Osteocyte (in vitro differentiated cells): ENCODE measurements at regions not wholly inside any gene's neighbourhood (a gene's known extent, or its start where the extent isn't known, plus 50 kb on each side); places are given as distances from the start of the nearest gene placed in this dataset.

ENCODE experiments used
- DNase-seq: peaks from one replicate; pipeline ENCODE4 v3.0.0; 2021; ENCODE audit warnings: mixed read lengths; ENCODE audit not compliant: unreplicated experiment; ENCODE audit errors: extremely low spot score
- H3K27ac Mint-ChIP-seq: one replicate; pipeline ENCODE4 v1.8.0; 2021; ENCODE audit warnings: mild to moderate bottlenecking, mixed read lengths; ENCODE audit not compliant: unreplicated experiment
- H3K27me3 Mint-ChIP-seq: one replicate; pipeline ENCODE4 v1.8.0; 2021; ENCODE audit warnings: mixed read lengths; ENCODE audit not compliant: unreplicated experiment
- H3K36me3 Mint-ChIP-seq: one replicate; pipeline ENCODE4 v1.8.0; 2021; ENCODE audit warnings: mixed read lengths; ENCODE audit not compliant: unreplicated experiment
- H3K4me1 Mint-ChIP-seq: one replicate; pipeline ENCODE4 v1.8.0; 2021; ENCODE audit warnings: mixed read lengths; ENCODE audit not compliant: unreplicated experiment
- H3K4me3 Mint-ChIP-seq: one replicate; pipeline ENCODE4 v1.8.0; 2021; ENCODE audit warnings: mild to moderate bottlenecking, moderate library complexity, mixed read lengths; ENCODE audit not compliant: unreplicated experiment
- H3K9me3 Mint-ChIP-seq: one replicate; pipeline ENCODE4 v1.8.0; 2021; ENCODE audit warnings: mixed read lengths; ENCODE audit not compliant: unreplicated experiment
- TF ChIP-seq, protein P1 (sequence below): fragments of 200-600 bp; sonication (generic); IDR thresholded peaks from 2 replicates; pipeline ENCODE4 v1.5.0; 2021; ENCODE audit warnings: antibody characterized with exemption, mild to moderate bottlenecking, moderate library complexity

GRCh38 chr6:62819640-62820039 is 391.6 kb upstream of the FKBP1C start:
- Mint-ChIP-seq H3K27ac (no peak overlapping the region), H3K4me1 (no peaks in the 10 kb centered on the region), H3K9me3 (peaks cover 15% of the 10 kb centered on the region), H3K4me3 (no peak overlapping the region), H3K36me3 (no peaks in the 10 kb centered on the region), H3K27me3 (no peaks in the 10 kb centered on the region)
- TF ChIP-seq, protein P1, sequence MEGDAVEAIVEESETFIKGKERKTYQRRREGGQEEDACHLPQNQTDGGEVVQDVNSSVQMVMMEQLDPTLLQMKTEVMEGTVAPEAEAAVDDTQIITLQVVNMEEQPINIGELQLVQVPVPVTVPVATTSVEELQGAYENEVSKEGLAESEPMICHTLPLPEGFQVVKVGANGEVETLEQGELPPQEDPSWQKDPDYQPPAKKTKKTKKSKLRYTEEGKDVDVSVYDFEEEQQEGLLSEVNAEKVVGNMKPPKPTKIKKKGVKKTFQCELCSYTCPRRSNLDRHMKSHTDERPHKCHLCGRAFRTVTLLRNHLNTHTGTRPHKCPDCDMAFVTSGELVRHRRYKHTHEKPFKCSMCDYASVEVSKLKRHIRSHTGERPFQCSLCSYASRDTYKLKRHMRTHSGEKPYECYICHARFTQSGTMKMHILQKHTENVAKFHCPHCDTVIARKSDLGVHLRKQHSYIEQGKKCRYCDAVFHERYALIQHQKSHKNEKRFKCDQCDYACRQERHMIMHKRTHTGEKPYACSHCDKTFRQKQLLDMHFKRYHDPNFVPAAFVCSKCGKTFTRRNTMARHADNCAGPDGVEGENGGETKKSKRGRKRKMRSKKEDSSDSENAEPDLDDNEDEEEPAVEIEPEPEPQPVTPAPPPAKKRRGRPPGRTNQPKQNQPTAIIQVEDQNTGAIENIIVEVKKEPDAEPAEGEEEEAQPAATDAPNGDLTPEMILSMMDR: no peak
- no peak for DNase-seq

DNA sequence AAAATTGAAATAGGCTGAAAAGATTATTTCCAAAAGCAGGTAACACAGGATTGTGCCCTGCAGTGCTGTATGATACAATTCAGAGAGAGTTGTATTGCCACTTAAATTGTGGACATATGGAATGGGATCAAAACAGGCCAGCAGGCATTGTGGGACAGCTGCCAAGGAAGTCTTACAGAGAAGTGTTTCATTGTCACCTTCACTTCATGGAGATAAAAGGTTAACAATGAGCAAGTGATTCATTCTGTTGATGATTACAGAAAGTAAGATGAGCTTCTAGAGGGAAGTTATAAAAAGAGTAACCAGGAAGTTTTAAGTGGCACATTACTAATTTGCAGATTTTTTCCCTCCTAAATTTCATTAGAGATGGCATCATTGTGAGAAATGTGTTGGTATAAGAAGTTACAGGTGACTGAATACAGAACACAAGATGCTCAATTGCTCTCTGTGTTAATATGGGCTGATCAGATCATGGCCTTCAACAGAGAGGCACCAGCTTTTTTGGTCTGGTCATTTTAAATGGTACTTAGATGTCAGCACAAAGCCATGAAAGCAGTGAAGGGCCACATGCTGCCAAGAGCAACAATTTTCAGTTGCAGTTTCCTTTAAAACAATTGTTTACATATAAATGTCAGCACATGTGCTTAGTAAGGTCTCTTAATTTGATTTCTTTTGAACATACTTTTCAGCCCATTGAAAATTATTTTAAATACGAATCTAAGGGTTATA is 402.5 kb upstream of the FKBP1C start:
- TF ChIP-seq, protein P1: no peak
- Mint-ChIP-seq H3K4me3 (no peak overlapping the region), H3K27ac (no peak overlapping the region), H3K27me3 (no peaks in the 10 kb centered on the region), H3K36me3 (no peaks in the 10 kb centered on the region), H3K9me3 (no peaks in the 10 kb centered on the region), H3K4me1 (no peaks in the 10 kb centered on the region)
- no peak for DNase-seq

- Mint-ChIP-seq H3K36me3 (no peaks in the 10 kb centered on the region), H3K27ac (no peak overlapping the region), H3K9me3 (peaks cover 19% of the 10 kb centered on the region), H3K27me3 (no peaks in the 10 kb centered on the region), H3K4me1 (peaks cover 2% of the 10 kb centered on the region), H3K4me3 (no peak overlapping the region)
- TF ChIP-seq, protein P1: no peak
- no peak for DNase-seq
Measured at GRCh38 chr6:62805431-62805830, 405.8 kb upstream of the FKBP1C start.

DNA sequence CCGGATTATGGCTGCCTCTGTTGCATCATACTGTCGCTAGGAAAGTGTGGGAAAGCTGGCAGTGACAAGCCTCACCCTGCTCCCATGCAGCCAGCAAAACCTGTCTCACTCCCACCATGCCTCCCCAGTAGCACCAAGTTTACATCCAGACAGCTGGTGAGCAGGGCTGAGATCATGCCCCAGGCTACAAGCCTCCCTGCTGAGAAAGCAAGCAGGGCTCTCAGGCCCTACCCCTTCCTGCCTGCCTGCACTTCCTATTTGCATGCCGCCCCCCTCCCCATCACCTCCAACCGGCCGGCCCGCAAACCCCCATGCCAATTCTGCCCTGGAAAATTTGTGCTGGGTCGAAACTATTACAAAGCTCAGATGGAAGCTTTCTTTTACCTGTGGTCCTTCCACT is 408.2 kb upstream of the FKBP1C start:
- Mint-ChIP-seq H3K36me3 (no peaks in the 10 kb centered on the region), H3K27me3 (no peaks in the 10 kb centered on the region), H3K4me3 (no peak overlapping the region), H3K27ac (no peak overlapping the region), H3K4me1 (peaks cover 2% of the 10 kb centered on the region), H3K9me3 (peaks cover 24% of the 10 kb centered on the region)
- no peak for DNase-seq
- TF ChIP-seq, protein P1: no peak

GRCh38 chr6:62797190-62797589 is 414.1 kb upstream of the FKBP1C start:
- H3K9me3 Mint-ChIP-seq: peaks cover 30% of the 10 kb centered on the region
- H3K36me3 Mint-ChIP-seq: no peaks in the 10 kb centered on the region
- DNase-seq: no peak
- no peaks in the 10 kb centered on the region for H3K4me1 Mint-ChIP-seq
- H3K4me3 Mint-ChIP-seq: no peak overlapping the region
- no peaks in the 10 kb centered on the region for H3K27me3 Mint-ChIP-seq
- H3K27ac Mint-ChIP-seq: no peak overlapping the region
- TF ChIP-seq, protein P1: no peak
